H1 (cell line): ENCODE measurements at regions not wholly inside any gene's neighbourhood (a gene's known extent, or its start where the extent isn't known, plus 50 kb on each side); places are given as distances from the start of the nearest gene placed in this dataset.

ENCODE experiments used
- CBX8 ChIP-seq: fragments of 300-800, 300-1000 bp; sonication (generic); IDR thresholded peaks from 2 replicates; pipeline ENCODE4 v1.7.1; 2016; ENCODE audit warnings: low read depth, low read length, borderline replicate concordance
- JUND ChIP-seq: IDR thresholded peaks from 2 replicates; pipeline ENCODE4 v1.6.1; 2011; ENCODE audit warnings: mild to moderate bottlenecking, improper control_type of control experiment, low read length
- NRF1 ChIP-seq: IDR thresholded peaks from 2 replicates; pipeline ENCODE4 v1.6.1; 2011; ENCODE audit warnings: mild to moderate bottlenecking, low read depth, low read length, improper control_type of control experiment
- PHF8 ChIP-seq: fragments of 200-600 bp; sonication (generic); conservative IDR thresholded peaks from 2 replicates; pipeline ENCODE4 v1.7.1; 2012; ENCODE audit warnings: low read depth, mild to moderate bottlenecking, inconsistent platforms, low read length, moderate library complexity
- SP2 ChIP-seq: IDR thresholded peaks from 2 replicates; pipeline ENCODE4 v1.6.1; 2012; ENCODE audit warnings: mild to moderate bottlenecking, low read length, inconsistent platforms
- TF ChIP-seq, protein P1 (sequence below): fragments of 300-600 bp; sonication (generic); IDR thresholded peaks from 2 replicates; pipeline ENCODE4 v1.7.1; 2012; ENCODE audit warnings: low read length, moderate library complexity, mild to moderate bottlenecking, inconsistent platforms; ENCODE audit not compliant: insufficient replicate concordance
- TF ChIP-seq, protein P2 (sequence below): IDR thresholded peaks from 2 replicates; pipeline ENCODE4 v1.6.1; 2011; ENCODE audit warnings: low read depth, mild to moderate bottlenecking, low read length; ENCODE audit not compliant: insufficient read depth

DNA sequence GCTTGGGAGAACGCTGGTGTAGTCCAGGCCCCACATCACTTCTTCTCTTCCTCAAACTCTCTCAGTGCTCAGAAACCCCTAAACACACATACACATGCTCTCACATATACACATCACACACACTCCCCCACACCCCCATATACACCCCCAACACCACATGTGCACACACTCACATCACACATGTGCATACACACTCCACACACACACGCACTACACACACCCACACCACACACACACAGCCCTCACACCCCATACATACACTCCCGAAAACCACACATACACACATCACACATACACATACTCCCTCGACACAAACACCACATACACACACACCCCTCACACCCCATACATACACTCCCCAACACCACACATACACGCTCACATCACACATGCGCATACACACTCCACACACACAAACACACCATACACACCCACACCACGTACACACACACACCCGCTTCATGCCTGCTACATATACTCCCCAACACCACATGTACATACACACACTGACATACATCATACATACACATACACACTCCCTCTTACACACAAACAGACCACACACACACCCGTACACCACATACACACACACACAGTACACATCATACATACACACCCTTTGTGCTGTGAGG lies 110.3 kb upstream of the TMEM170B start (continued):
- TF ChIP-seq, protein P1, sequence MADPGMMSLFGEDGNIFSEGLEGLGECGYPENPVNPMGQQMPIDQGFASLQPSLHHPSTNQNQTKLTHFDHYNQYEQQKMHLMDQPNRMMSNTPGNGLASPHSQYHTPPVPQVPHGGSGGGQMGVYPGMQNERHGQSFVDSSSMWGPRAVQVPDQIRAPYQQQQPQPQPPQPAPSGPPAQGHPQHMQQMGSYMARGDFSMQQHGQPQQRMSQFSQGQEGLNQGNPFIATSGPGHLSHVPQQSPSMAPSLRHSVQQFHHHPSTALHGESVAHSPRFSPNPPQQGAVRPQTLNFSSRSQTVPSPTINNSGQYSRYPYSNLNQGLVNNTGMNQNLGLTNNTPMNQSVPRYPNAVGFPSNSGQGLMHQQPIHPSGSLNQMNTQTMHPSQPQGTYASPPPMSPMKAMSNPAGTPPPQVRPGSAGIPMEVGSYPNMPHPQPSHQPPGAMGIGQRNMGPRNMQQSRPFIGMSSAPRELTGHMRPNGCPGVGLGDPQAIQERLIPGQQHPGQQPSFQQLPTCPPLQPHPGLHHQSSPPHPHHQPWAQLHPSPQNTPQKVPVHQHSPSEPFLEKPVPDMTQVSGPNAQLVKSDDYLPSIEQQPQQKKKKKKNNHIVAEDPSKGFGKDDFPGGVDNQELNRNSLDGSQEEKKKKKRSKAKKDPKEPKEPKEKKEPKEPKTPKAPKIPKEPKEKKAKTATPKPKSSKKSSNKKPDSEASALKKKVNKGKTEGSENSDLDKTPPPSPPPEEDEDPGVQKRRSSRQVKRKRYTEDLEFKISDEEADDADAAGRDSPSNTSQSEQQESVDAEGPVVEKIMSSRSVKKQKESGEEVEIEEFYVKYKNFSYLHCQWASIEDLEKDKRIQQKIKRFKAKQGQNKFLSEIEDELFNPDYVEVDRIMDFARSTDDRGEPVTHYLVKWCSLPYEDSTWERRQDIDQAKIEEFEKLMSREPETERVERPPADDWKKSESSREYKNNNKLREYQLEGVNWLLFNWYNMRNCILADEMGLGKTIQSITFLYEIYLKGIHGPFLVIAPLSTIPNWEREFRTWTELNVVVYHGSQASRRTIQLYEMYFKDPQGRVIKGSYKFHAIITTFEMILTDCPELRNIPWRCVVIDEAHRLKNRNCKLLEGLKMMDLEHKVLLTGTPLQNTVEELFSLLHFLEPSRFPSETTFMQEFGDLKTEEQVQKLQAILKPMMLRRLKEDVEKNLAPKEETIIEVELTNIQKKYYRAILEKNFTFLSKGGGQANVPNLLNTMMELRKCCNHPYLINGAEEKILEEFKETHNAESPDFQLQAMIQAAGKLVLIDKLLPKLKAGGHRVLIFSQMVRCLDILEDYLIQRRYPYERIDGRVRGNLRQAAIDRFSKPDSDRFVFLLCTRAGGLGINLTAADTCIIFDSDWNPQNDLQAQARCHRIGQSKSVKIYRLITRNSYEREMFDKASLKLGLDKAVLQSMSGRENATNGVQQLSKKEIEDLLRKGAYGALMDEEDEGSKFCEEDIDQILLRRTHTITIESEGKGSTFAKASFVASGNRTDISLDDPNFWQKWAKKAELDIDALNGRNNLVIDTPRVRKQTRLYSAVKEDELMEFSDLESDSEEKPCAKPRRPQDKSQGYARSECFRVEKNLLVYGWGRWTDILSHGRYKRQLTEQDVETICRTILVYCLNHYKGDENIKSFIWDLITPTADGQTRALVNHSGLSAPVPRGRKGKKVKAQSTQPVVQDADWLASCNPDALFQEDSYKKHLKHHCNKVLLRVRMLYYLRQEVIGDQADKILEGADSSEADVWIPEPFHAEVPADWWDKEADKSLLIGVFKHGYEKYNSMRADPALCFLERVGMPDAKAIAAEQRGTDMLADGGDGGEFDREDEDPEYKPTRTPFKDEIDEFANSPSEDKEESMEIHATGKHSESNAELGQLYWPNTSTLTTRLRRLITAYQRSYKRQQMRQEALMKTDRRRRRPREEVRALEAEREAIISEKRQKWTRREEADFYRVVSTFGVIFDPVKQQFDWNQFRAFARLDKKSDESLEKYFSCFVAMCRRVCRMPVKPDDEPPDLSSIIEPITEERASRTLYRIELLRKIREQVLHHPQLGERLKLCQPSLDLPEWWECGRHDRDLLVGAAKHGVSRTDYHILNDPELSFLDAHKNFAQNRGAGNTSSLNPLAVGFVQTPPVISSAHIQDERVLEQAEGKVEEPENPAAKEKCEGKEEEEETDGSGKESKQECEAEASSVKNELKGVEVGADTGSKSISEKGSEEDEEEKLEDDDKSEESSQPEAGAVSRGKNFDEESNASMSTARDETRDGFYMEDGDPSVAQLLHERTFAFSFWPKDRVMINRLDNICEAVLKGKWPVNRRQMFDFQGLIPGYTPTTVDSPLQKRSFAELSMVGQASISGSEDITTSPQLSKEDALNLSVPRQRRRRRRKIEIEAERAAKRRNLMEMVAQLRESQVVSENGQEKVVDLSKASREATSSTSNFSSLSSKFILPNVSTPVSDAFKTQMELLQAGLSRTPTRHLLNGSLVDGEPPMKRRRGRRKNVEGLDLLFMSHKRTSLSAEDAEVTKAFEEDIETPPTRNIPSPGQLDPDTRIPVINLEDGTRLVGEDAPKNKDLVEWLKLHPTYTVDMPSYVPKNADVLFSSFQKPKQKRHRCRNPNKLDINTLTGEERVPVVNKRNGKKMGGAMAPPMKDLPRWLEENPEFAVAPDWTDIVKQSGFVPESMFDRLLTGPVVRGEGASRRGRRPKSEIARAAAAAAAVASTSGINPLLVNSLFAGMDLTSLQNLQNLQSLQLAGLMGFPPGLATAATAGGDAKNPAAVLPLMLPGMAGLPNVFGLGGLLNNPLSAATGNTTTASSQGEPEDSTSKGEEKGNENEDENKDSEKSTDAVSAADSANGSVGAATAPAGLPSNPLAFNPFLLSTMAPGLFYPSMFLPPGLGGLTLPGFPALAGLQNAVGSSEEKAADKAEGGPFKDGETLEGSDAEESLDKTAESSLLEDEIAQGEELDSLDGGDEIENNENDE = no peak
- TF ChIP-seq CBX8 (no peak), JUND (no peak), SP2 (no peak), PHF8 (no peak), NRF1 (no peak)
- TF ChIP-seq, protein P2, sequence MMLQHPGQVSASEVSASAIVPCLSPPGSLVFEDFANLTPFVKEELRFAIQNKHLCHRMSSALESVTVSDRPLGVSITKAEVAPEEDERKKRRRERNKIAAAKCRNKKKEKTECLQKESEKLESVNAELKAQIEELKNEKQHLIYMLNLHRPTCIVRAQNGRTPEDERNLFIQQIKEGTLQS = no peak
